Stomach (tissue), 8 donors: ENCODE measurements at regions not wholly inside any gene's neighbourhood (a gene's known extent, or its start where the extent isn't known, plus 50 kb on each side); places are given as distances from the start of the nearest gene placed in this dataset.

Source experiments
- DNase-seq, 2 donors: peaks; one replicate each; pipeline versions ENCODE4 v3.0.0 to v3.0.0-alpha.2; 2013 to 2019
- H3K27ac ChIP-seq, 5 donors: fragments of 200-600 bp in 4 of 5; sonication (generic) in 4 of 5; one replicate each; pipeline ENCODE4 v1.5.1; 2013 to 2019; ENCODE audit warnings: mild to moderate bottlenecking in 1 of 5, moderate library complexity in 1 of 5
- H3K27me3 ChIP-seq, 3 donors: fragments of 200-600 bp; sonication (generic); one replicate each; pipeline ENCODE4 v1.5.1; 2017 to 2019; ENCODE audit warnings: mixed run types in 1 of 3
- H3K36me3 ChIP-seq, 4 donors: fragments of 200-600 bp; sonication (generic); 1 replicate in 3 of 4; 2 replicates in 1 of 4; pipeline ENCODE4 v1.5.1; 2016 to 2019
- H3K4me1 ChIP-seq, 4 donors: fragments of 200-600 bp; sonication (generic); one replicate each; pipeline ENCODE4 v1.5.1; 2016 to 2019
- H3K4me3 ChIP-seq, 4 donors: fragments of 200-600 bp; sonication (generic) in 3 of 4; one replicate each; pipeline ENCODE4 v1.5.1; 2016 to 2019; ENCODE audit warnings: mild to moderate bottlenecking in 1 of 4
- H3K9me3 ChIP-seq, 4 donors: fragments of 200-600 bp; sonication (generic); one replicate each; pipeline ENCODE4 v1.5.1; 2016 to 2019
- CTCF ChIP-seq, 7 experiments: fragments of 450-650 bp in 4 of 7; fragments of 200-600 bp in 3 of 7; sonication (generic) in 3 of 7; IDR thresholded peaks; one replicate each; pipeline ENCODE4 v1.5.1; 2016 to 2019; ENCODE audit warnings: antibody characterized with exemption in 7 of 7, control low read depth in 2 of 7, mild to moderate bottlenecking in 1 of 7
- EP300 ChIP-seq: sonication (generic); formaldehyde crosslinking; IDR thresholded peaks from one replicate; pipeline ENCODE4 v1.6.1; 2017; ENCODE audit warnings: antibody characterized with exemption
- POLR2A ChIP-seq, 4 donors: fragments of 450-650 bp; IDR thresholded peaks; one replicate each; pipeline ENCODE4 v1.6.1; 2016; ENCODE audit warnings: antibody characterized with exemption in 4 of 4, control low read depth in 2 of 4, mild to moderate bottlenecking in 1 of 4, moderate library complexity in 1 of 4
- POLR2AphosphoS5 ChIP-seq, 3 donors: sonication (generic); formaldehyde crosslinking; IDR thresholded peaks; one replicate each; pipeline ENCODE4 v1.6.1; 2016; ENCODE audit warnings: antibody characterized with exemption in 3 of 3
- WGBS, 5 donors: extraction: QIAGEN DNeasy Blood & Tissue Kit in 3 of 5; methylation state at CpG; one replicate each; pipeline versions ENCODE4 v1.1.5 to v1.1.7; 2013 to 2018; 5-methylcytosine and 5-hydroxymethylcytosine counted together
- intact Hi-C: fragments of 100-400 bp; cut with DNase I; formaldehyde crosslinking; loops from one replicate; pipeline ENCODE4 v1.15.1; 2023; ENCODE audit warnings: low total_unique reads
- donor health status: healthy with polysubstance abuse.
- donor health status: Bipolar disorder and iron deficiency.
- donor health status: healthy.

- Histone ChIP-seq H3K27me3 (no peaks in the 10 kb centered on the region), H3K9me3 (peaks cover 0 to under 1% (median 0%) of the 10 kb centered on the region in 4 donors), H3K4me1 (peaks cover 0 to 8% (median 2%) of the 10 kb centered on the region in 4 donors), H3K36me3 (no peaks in the 10 kb centered on the region), H3K27ac (no peak overlapping the region), H3K4me3 (no peak overlapping the region)
- no peak for DNase-seq
- WGBS, 5 donors: 88 to 100% (median 98%) methylated on average over 2 of the region's 2 CpGs
- no peak for TF ChIP-seq POLR2A (IDR thresholded peaks at IDR 0.05)
- no peak for TF ChIP-seq EP300
- no peak for TF ChIP-seq CTCF (IDR thresholded peaks at IDR 0.05)
- TF ChIP-seq POLR2AphosphoS5 (IDR thresholded peaks at IDR 0.05): no peak
- intact Hi-C loops: no loop called here
Measured at GRCh38 chr10:78187371-78187770, 153.7 kb downstream of the RPS24 start.

GRCh38 chr10:78188446-78188845 is 154.8 kb downstream of the RPS24 start:
- no peaks in the 10 kb centered on the region for H3K36me3 ChIP-seq
- TF ChIP-seq POLR2A (IDR thresholded peaks at IDR 0.05): no peak
- no peak for TF ChIP-seq CTCF (IDR thresholded peaks at IDR 0.05)
- no peak for TF ChIP-seq EP300
- TF ChIP-seq POLR2AphosphoS5 (IDR thresholded peaks at IDR 0.05): no peak
- no peak for DNase-seq
- H3K4me3 ChIP-seq: no peak overlapping the region
- intact Hi-C loops: no loop called here
- H3K9me3 ChIP-seq: peaks cover 0 to 12% (median 7%) of the 10 kb centered on the region in 4 donors
- no peak overlapping the region for H3K27ac ChIP-seq
- 79 to 85% (median 81%) methylated on average over 4 of the region's 4 CpGs for WGBS, 5 donors
- H3K27me3 ChIP-seq: no peaks in the 10 kb centered on the region
- H3K4me1 ChIP-seq: peaks cover 0 to 8% (median 2%) of the 10 kb centered on the region in 4 donors

- intact Hi-C loops: no loop called here
- Histone ChIP-seq H3K9me3 (peaks cover 0 to 20% (median 13%) of the 10 kb centered on the region in 4 donors), H3K27ac (no peak overlapping the region), H3K27me3 (no peaks in the 10 kb centered on the region), H3K4me3 (no peak overlapping the region), H3K36me3 (no peaks in the 10 kb centered on the region), H3K4me1 (peaks cover 0 to 8% (median 2%) of the 10 kb centered on the region in 4 donors)
- no peak for DNase-seq
- no peak for TF ChIP-seq POLR2A (IDR thresholded peaks at IDR 0.05)
- no peak for TF ChIP-seq CTCF (IDR thresholded peaks at IDR 0.05)
- TF ChIP-seq POLR2AphosphoS5 (IDR thresholded peaks at IDR 0.05): no peak
- no peak for TF ChIP-seq EP300
- WGBS, 5 donors: 64 to 79% (median 75%) methylated on average over 10 of the region's 10 CpGs
Measured at GRCh38 chr10:78190051-78190825, 156.6 kb downstream of the RPS24 start.

- 78 to 89% (median 83%) methylated on average over 3 of the region's 3 CpGs for WGBS, 5 donors
- no peak overlapping the region for H3K4me3 ChIP-seq
- TF ChIP-seq EP300 (no peak), POLR2A (IDR thresholded peaks at IDR 0.05) (no peak), POLR2AphosphoS5 (IDR thresholded peaks at IDR 0.05) (no peak), CTCF (IDR thresholded peaks at IDR 0.05) (no peak)
- intact Hi-C loops: no loop called here
- no peak overlapping the region for H3K27ac ChIP-seq
- H3K9me3 ChIP-seq: peaks cover 0 to 20% (median 13%) of the 10 kb centered on the region in 4 donors
- no peaks in the 10 kb centered on the region for H3K36me3 ChIP-seq
- H3K4me1 ChIP-seq: peaks cover 0 to 10% (median 2%) of the 10 kb centered on the region in 4 donors
- no peaks in the 10 kb centered on the region for H3K27me3 ChIP-seq
- no peak for DNase-seq
Measured at GRCh38 chr10:78191301-78191700, 157.6 kb downstream of the RPS24 start.
